ENCODE measurements at regions not wholly inside any gene's neighbourhood (a gene's known extent, or its start where the extent isn't known, plus 50 kb on each side); places are given as distances from the start of the nearest gene placed in this dataset.

DNA sequence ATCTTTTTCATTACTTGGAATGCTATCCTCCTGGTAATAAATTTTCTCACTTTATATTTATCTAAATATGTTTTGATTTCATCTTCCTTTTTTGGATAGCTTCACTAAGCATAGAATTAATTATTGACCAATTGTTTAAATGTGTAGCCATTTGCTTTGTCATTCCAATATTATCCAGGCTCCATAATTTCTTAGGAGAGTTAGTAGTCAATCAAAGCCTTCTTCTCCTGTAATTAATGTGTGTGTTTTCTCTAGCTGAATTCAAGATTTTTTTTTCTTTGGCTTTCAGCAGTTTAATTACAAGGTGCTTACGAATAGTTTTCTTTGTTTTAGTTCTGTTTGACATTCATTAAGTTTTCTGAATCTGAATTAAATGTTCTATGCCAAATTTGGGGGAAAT is 545.9 kb upstream of the CELF2 start:
- no peak for DNase-seq (ENCODE audit: low spot score in 2 of 2)
- in situ Hi-C loops (cut with MboI; ENCODE audit: low sequenced_read_pairs) = no loop called here
- Histone ChIP-seq H3K27me3 (ENCODE audit: low read depth) (no peaks in the 10 kb centered on the region), H3K9me3 (no peaks in the 10 kb centered on the region), H3K4me3 (no peak overlapping the region), H3K4me1 (no peaks in the 10 kb centered on the region), H3K36me3 (replicated peaks) (no peaks in the 10 kb centered on the region)

DNA sequence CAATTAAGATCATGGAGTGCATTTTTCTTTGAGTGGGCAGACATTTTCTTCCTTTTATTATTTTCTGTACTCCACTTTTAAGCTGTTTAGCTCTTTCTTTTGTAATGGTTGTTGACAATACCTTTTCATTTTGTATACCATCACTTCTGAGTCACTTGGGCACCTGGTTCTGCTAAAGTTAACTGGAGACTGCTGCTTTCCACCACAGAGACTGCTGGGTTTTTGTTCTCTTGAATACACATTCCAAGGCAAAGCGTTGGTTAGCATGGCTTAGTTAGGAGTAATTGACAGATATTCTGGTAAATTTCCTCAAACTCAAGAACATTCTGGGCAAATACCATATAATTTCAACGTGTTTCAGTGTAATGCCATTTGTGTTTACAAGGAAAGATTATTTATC is 541.9 kb upstream of the CELF2 start:
- no peak for DNase-seq (ENCODE audit: low spot score in 2 of 2)
- Histone ChIP-seq H3K4me3 (no peak overlapping the region), H3K36me3 (replicated peaks) (no peaks in the 10 kb centered on the region), H3K27me3 (ENCODE audit: low read depth) (no peaks in the 10 kb centered on the region), H3K9me3 (no peaks in the 10 kb centered on the region), H3K4me1 (no peaks in the 10 kb centered on the region)
- in situ Hi-C loops (cut with MboI; ENCODE audit: low sequenced_read_pairs) = no loop called here

DNA sequence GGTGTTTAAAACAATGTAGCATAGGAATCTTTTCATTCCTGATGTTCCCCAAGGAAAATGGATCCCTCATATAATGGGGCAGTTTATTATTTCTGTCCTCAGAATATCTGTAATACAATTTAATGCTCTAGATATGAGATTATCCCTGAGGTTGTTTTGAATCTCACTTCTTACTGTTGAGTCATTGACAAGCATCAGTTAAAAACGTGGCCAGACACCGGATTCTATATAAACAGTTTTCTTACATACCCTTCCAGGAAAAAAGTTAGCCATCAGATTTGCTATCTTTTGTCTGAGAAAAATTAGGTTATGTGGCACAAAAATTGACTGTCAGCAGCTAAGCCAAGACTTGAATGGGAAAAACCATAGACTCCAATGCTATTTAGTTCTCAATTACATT is 539.8 kb upstream of the CELF2 start:
- Histone ChIP-seq H3K4me1 (no peaks in the 10 kb centered on the region), H3K36me3 (replicated peaks) (no peaks in the 10 kb centered on the region), H3K27me3 (ENCODE audit: low read depth) (no peaks in the 10 kb centered on the region), H3K4me3 (no peak overlapping the region), H3K9me3 (no peaks in the 10 kb centered on the region)
- no peak for DNase-seq (ENCODE audit: low spot score in 2 of 2)
- in situ Hi-C loops (cut with MboI; ENCODE audit: low sequenced_read_pairs) = no loop called here

DNA sequence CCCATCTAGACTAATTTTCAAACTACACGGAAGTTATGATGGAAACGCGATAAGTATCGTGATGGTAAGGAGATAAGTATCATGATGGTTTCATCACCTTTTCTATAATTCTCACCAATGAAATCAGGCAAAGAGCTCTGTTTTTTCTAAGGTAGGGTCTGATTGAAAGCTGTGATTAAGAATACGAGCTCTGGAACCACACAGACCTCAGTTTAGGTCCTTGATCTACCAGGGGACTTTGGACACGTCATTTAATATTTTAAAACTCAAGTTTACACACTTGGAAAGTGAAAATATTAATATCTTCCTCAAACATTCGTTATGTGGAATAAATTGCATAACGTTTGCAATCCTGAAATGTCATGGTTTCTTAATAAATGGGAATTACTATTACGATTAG is 538.2 kb upstream of the CELF2 start:
- H3K4me3 ChIP-seq = no peak overlapping the region
- DNase-seq (ENCODE audit: low spot score in 2 of 2) = no peak
- no peaks in the 10 kb centered on the region for H3K9me3 ChIP-seq
- H3K27me3 ChIP-seq (ENCODE audit: low read depth) = no peaks in the 10 kb centered on the region
- no peaks in the 10 kb centered on the region for H3K4me1 ChIP-seq
- H3K36me3 ChIP-seq (replicated peaks) = no peaks in the 10 kb centered on the region
- in situ Hi-C loops (cut with MboI; ENCODE audit: low sequenced_read_pairs) = no loop called here

DNA sequence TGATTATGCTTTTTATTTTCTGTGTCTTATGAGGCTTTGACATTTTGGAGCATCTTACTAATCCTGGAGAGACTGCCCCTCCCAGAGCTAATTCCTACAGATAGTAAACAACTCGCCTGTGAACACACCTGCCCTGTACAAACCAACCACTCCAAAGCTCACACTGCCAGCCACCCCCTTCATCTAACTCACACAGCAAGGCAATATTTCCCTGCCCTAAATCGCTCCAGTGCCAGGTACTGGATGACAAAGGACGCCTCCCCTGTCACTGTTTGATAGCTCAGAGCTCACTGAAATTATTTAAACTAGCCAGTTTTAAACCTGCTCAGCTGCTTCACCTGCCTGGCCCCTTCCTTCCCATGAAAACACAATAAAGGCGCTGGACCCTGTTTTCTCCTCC is 535.1 kb upstream of the CELF2 start:
- in situ Hi-C loops (cut with MboI; ENCODE audit: low sequenced_read_pairs) = no loop called here
- Histone ChIP-seq H3K27me3 (ENCODE audit: low read depth) (no peaks in the 10 kb centered on the region), H3K4me1 (no peaks in the 10 kb centered on the region), H3K4me3 (no peak overlapping the region), H3K36me3 (replicated peaks) (no peaks in the 10 kb centered on the region), H3K9me3 (no peaks in the 10 kb centered on the region)
- DNase-seq (ENCODE audit: low spot score in 2 of 2) = no peak

DNA sequence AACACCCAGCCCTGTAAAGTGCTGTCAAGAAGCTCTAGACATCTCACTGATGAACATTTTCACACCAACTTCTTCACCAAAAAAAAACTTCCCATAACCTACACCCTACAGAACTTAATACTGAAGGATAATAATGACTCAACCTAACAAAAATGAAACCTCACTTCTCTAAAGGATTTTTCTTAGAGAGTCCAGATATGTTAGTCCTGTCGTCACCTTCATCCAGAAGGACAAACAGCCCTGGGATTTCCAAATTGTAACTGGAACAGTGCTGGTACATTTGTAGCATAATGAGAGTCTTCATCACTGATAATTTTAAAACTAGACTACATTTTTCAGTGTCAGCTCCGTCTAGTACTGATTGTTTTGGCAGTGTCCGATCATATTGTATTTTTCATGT is 528.6 kb upstream of the CELF2 start:
- DNase-seq (ENCODE audit: low spot score in 2 of 2) = no peak
- 0 out of 2 replicates have a peak, but pooled peaks cover 2% of the 10 kb centered on the region for H3K4me1 ChIP-seq
- no peak overlapping the region for H3K4me3 ChIP-seq
- no peaks in the 10 kb centered on the region for H3K36me3 ChIP-seq (replicated peaks)
- no peaks in the 10 kb centered on the region for H3K27me3 ChIP-seq (ENCODE audit: low read depth)
- in situ Hi-C loops (cut with MboI; ENCODE audit: low sequenced_read_pairs) = no loop called here
- no peaks in the 10 kb centered on the region for H3K9me3 ChIP-seq

DNA sequence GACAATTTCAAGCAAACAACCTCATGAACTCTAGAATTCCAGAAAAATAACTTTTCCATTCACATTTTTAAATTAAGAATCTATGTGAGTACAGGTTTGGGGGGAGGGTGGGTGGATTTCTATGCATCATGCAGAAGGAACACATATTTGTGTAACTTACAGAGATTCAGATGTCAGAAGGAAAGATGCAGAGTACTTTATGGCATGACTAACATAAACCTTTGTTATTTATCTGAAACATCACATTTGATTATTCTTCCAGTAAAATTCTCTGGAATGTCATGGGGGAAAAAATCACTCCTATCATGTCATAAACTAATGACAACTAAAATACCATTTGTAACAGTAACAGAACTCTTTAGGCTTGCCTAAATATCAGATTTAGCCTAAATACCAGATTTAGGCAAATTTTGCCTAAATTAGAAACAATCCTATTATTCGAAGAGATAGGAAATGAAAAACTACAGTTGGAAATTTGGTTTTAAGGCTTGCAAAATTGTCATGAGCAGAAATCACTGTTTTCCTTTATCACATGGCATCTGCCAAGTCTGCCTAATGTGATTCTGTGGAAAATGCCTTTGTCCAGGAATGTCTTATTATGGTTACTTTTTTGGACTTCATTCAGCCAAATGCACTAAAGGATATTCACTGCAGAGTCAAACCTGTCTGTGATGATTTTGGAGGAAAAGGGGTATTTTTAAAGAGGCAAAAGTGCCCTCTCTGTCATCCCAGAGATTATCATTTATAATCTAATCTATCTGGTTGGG is 527.7 kb upstream of the CELF2 start:
- in situ Hi-C loops (cut with MboI; ENCODE audit: low sequenced_read_pairs) = no loop called here
- H3K4me1 ChIP-seq = 0 out of 2 replicates have a peak, but pooled peaks cover 2% of the 10 kb centered on the region
- H3K4me3 ChIP-seq = no peak overlapping the region
- H3K36me3 ChIP-seq (replicated peaks) = no peaks in the 10 kb centered on the region
- no peak for DNase-seq (ENCODE audit: low spot score in 2 of 2)
- H3K9me3 ChIP-seq = no peaks in the 10 kb centered on the region
- no peaks in the 10 kb centered on the region for H3K27me3 ChIP-seq (ENCODE audit: low read depth)

DNA sequence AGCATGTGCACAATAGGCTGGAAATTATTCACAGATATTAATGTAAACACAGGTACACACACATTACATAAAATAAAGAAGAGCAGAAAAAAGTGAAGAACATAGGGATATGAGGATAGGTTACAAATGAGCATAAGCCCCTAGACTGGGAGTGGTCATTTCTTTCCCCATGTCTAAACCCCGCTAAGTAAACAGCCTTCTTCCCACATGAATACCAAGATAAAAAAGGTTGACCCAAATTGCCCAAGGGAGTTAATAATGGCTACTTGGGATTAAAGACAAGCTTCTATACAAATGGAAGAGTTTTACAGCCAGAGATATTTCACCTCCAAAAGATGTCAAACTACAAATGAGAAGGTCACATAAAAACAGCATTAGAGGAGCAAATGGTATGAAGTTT is 527.1 kb upstream of the CELF2 start:
- H3K4me3 ChIP-seq = no peak overlapping the region
- H3K27me3 ChIP-seq (ENCODE audit: low read depth) = no peaks in the 10 kb centered on the region
- no peaks in the 10 kb centered on the region for H3K9me3 ChIP-seq
- no peaks in the 10 kb centered on the region for H3K36me3 ChIP-seq (replicated peaks)
- 0 out of 2 replicates have a peak, but pooled peaks cover 2% of the 10 kb centered on the region for H3K4me1 ChIP-seq
- peak in 1 of 2 experiments; percentile 6 for DNase-seq (ENCODE audit: low spot score in 2 of 2)
- in situ Hi-C loops (cut with MboI; ENCODE audit: low sequenced_read_pairs) = no loop called here

DNA sequence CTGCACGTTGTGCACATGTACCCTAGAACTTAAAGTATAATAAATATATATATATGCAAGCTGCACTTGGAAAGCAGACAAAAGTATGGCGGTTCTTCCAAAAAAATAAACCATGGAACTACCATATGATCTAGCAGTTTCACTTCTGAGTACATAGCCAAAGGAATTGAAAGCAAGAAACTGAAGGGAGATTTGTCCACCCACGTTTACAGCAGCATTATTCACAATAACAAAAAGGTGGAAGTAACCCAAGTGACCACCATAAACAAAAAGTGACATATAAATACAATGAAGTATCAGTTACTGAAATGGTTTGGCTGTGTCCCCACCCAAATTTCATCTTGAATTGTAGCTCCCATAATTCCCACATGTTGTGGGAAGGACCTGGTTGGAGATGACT is 525.3 kb upstream of the CELF2 start:
- in situ Hi-C loops (cut with MboI; ENCODE audit: low sequenced_read_pairs) = no loop called here

DNA sequence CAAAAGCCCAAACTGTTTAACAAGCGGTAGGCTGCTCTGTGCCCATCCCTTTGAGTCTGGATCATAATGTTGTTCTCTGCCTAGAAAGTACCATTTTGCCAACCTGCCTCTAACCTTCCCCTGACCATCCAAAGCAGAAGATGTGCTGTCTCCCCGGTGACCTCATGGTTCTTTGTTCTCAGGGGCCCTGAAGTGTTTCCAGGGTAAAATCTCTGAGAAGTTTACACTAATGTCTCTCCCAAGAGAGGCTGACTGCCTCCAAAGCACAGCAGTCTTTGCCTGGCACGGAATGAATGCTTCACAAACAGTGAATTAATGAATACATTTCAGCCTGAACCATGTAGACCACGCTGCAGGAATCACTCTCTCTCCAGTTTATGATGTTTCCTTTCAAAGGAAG is 523.8 kb upstream of the CELF2 start:
- Histone ChIP-seq H3K4me1 (0 out of 2 replicates have a peak, but pooled peaks cover 2% of the 10 kb centered on the region), H3K36me3 (replicated peaks) (no peaks in the 10 kb centered on the region), H3K4me3 (no peak overlapping the region), H3K27me3 (ENCODE audit: low read depth) (no peaks in the 10 kb centered on the region), H3K9me3 (no peaks in the 10 kb centered on the region)
- DNase-seq (ENCODE audit: low spot score in 2 of 2) = no peak
- in situ Hi-C loops (cut with MboI; ENCODE audit: low sequenced_read_pairs) = no loop called here

More for the DNA sequence above, 525.3 kb upstream of the CELF2 start:
- H3K36me3 ChIP-seq (replicated peaks) = no peaks in the 10 kb centered on the region
- H3K4me1 ChIP-seq = 0 out of 2 replicates have a peak, but pooled peaks cover 2% of the 10 kb centered on the region
- no peaks in the 10 kb centered on the region for H3K9me3 ChIP-seq
- no peaks in the 10 kb centered on the region for H3K27me3 ChIP-seq (ENCODE audit: low read depth)
- H3K4me3 ChIP-seq = no peak overlapping the region
- DNase-seq (ENCODE audit: low spot score in 2 of 2) = no peak

DNA sequence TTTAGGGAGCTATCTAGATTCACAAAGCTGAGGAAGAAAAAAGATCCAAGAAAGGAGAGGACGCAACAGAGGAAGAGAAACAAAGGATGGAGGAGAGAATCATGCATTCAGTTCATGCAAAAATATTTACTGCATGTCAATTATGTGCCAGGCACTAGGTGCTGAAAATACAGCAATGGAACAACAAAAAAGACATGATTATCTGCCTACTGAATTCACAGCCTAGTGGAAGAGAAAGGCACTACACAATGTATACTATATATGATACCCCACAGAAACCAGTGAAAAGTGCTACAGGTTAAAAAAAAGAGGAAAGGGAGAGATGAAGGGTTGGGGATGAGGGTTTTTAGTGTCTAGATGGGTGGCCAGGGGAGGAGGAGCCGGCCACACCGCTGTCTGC is 520.4 kb upstream of the CELF2 start:
- H3K9me3 ChIP-seq = no peaks in the 10 kb centered on the region
- DNase-seq (ENCODE audit: low spot score in 2 of 2) = no peak
- H3K4me3 ChIP-seq = no peak overlapping the region
- H3K4me1 ChIP-seq = no peaks in the 10 kb centered on the region
- no peaks in the 10 kb centered on the region for H3K27me3 ChIP-seq (ENCODE audit: low read depth)
- in situ Hi-C loops (cut with MboI; ENCODE audit: low sequenced_read_pairs) = no loop called here
- no peaks in the 10 kb centered on the region for H3K36me3 ChIP-seq (replicated peaks)

DNA sequence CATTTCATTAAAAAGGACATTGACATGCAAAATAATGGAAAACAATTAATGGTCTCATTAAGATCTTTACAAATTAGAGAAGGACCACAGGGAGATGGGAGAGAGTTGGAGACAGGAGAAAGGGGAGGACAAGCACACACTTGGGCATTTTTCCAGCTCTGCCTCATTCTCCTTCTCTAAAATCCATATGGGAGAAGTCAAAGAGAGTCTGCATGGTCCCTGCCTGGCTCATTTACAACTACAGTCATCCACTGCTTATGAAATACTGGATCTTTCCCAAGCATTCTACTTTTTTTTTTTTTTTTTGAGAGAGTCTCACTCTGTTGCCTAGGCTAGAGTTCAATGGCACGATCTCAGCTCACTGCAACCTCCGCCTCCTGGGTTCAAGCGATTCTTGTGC is 518.9 kb upstream of the CELF2 start:
- in situ Hi-C loops (cut with MboI; ENCODE audit: low sequenced_read_pairs) = no loop called here
- no peaks in the 10 kb centered on the region for H3K9me3 ChIP-seq
- H3K27me3 ChIP-seq (ENCODE audit: low read depth) = no peaks in the 10 kb centered on the region
- DNase-seq (ENCODE audit: low spot score in 2 of 2) = no peak
- H3K4me1 ChIP-seq = no peaks in the 10 kb centered on the region
- H3K36me3 ChIP-seq (replicated peaks) = no peaks in the 10 kb centered on the region
- no peak overlapping the region for H3K4me3 ChIP-seq

DNA sequence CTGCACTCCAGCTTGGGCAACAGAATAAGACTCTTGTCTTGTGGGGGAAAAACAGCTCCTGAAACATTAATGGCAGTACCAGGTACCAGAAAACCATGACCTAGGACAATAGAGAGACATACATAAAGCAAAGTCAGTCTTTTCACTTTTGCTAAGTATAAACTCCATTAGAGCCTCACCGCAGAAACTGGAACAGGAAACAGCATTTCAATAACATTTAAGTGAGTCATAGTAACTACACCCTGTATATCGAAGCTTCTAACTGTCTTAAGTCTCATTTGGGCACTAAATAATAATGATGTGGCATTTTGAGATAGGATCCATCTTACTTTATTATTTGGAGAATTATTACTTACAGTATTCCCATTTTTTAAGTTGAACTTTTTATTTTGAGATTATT is 517.8 kb upstream of the CELF2 start:
- no peaks in the 10 kb centered on the region for H3K36me3 ChIP-seq (replicated peaks)
- H3K4me3 ChIP-seq = no peak overlapping the region
- no peaks in the 10 kb centered on the region for H3K9me3 ChIP-seq
- DNase-seq (ENCODE audit: low spot score in 2 of 2) = no peak
- H3K27me3 ChIP-seq (ENCODE audit: low read depth) = no peaks in the 10 kb centered on the region
- no peaks in the 10 kb centered on the region for H3K4me1 ChIP-seq
- in situ Hi-C loops (cut with MboI; ENCODE audit: low sequenced_read_pairs) = no loop called here

DNA sequence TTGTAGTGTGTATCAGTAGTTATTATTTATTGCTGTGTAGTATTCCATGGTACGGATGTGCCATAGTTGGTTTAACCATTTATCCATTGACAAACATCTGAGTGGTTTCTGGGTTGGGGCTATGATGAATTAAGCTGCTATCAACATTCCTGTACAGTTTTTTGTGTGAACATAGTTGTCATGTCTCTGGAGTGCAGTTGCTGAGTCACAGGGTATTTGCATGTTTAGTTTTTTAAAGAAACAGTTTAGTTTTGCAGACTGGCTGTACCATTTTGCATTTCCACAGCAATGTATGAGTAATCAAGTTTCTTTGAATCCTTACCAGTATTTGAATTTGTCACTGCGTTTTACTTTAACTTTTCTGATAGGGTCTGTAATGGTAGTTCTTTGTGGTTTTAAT is 516.7 kb upstream of the CELF2 start:
- no peaks in the 10 kb centered on the region for H3K27me3 ChIP-seq (ENCODE audit: low read depth)
- no peaks in the 10 kb centered on the region for H3K4me1 ChIP-seq
- no peak overlapping the region for H3K4me3 ChIP-seq
- in situ Hi-C loops (cut with MboI; ENCODE audit: low sequenced_read_pairs) = no loop called here
- H3K9me3 ChIP-seq = no peaks in the 10 kb centered on the region
- DNase-seq (ENCODE audit: low spot score in 2 of 2) = no peak
- H3K36me3 ChIP-seq (replicated peaks) = no peaks in the 10 kb centered on the region

DNA sequence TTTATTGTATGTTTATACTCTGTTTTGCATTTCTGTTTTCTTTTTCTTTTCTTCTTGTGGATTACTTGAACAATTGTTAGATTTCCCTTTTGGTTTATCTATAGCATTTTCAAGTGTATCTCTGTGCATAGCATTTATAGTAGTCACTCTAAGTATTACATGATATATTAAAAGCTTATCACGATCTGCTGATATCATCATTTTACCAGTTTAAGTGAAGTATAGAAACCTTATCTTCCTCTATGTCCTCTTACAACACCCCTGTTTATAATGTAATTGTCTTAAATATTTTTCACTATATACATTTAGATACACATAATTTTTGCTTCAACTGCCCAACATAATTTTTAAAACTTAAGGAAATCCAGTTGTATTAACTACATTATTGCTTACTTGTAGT is 513.9 kb upstream of the CELF2 start:
- H3K36me3 ChIP-seq (replicated peaks) = no peaks in the 10 kb centered on the region
- H3K27me3 ChIP-seq (ENCODE audit: low read depth) = no peaks in the 10 kb centered on the region
- no peaks in the 10 kb centered on the region for H3K4me1 ChIP-seq
- DNase-seq (ENCODE audit: low spot score in 2 of 2) = no peak
- no peaks in the 10 kb centered on the region for H3K9me3 ChIP-seq
- in situ Hi-C loops (cut with MboI; ENCODE audit: low sequenced_read_pairs) = no loop called here
- no peak overlapping the region for H3K4me3 ChIP-seq

All from HAP-1 (cell line).